ENCODE measurements at regions not wholly inside any gene's neighbourhood (a gene's known extent, or its start where the extent isn't known, plus 50 kb on each side); places are given as distances from the start of the nearest gene placed in this dataset.

GRCh38 chr12:98453492-98453891 is 61.9 kb upstream of the TMPO start:
- DNase-seq: no peak

GRCh38 chr12:98456041-98456440 is 59.3 kb upstream of the TMPO start:
- no peak for DNase-seq

GRCh38 chr12:98456576-98457573 is 58.5 kb upstream of the TMPO start:
- DNase-seq: no peak

GRCh38 chr12:98464190-98464589 is 51.2 kb upstream of the TMPO start:
- no peak for DNase-seq

GRCh38 chr12:98465505-98465904 is 49.9 kb upstream of the TMPO start:
- no peak for DNase-seq

Data from NCI-H1048 (cell line).